Fibroblast of lung (primary cell): ENCODE measurements at regions not wholly inside any gene's neighbourhood (a gene's known extent, or its start where the extent isn't known, plus 50 kb on each side); places are given as distances from the start of the nearest gene placed in this dataset.

Experiments
- DNase-seq, 2 donors: peaks; one replicate each; pipeline versions ENCODE4 v3.0.0 to v3.0.0-alpha.2; 2010; ENCODE audit warnings: low read depth in 2 of 2
- H2AFZ ChIP-seq: 2 replicates; pipeline ENCODE4 v1.5.1; 2012; ENCODE audit warnings: low read length, control low read depth, inconsistent platforms
- H3K27ac ChIP-seq: 2 replicates; pipeline ENCODE4 v1.5.1; 2011; ENCODE audit warnings: low read length, control low read depth; ENCODE audit not compliant: insufficient read depth
- H3K27me3 ChIP-seq: 2 replicates; pipeline ENCODE4 v1.5.1; 2011; ENCODE audit warnings: mild to moderate bottlenecking, low read length; ENCODE audit not compliant: control insufficient read depth, insufficient read depth
- H3K36me3 ChIP-seq: 2 replicates; pipeline ENCODE4 v1.5.1; 2011; ENCODE audit warnings: low read length; ENCODE audit not compliant: control insufficient read depth, insufficient read depth
- H3K4me1 ChIP-seq: 2 replicates; pipeline ENCODE4 v1.5.1; 2011; ENCODE audit warnings: low read length; ENCODE audit not compliant: control insufficient read depth, insufficient read depth; ENCODE audit errors: extremely low read depth
- H3K4me2 ChIP-seq: 2 replicates; pipeline ENCODE4 v1.5.1; 2011; ENCODE audit warnings: low read length, control low read depth; ENCODE audit not compliant: insufficient read depth; ENCODE audit errors: extremely low read depth
- H3K4me3 ChIP-seq, 4 experiments: fragments of 200-600 bp in 1 of 4; sonication (generic) in 1 of 4; replicated peaks in 1 of 4; 2 replicates each; pipeline ENCODE4 v1.5.1; 2011 to 2016; ENCODE audit warnings: low read length in 4 of 4, low read depth in 3 of 4, mild to moderate bottlenecking in 3 of 4, control low read depth in 2 of 4, inconsistent platforms in 1 of 4, mixed read lengths in 1 of 4; ENCODE audit not compliant: insufficient read depth in 1 of 4; ENCODE audit errors: control extremely low read depth in 1 of 4
- H3K79me2 ChIP-seq: 2 replicates; pipeline ENCODE4 v1.5.1; 2012; ENCODE audit warnings: mild to moderate bottlenecking, low read length, inconsistent platforms; ENCODE audit not compliant: control insufficient read depth, insufficient read depth
- H3K9ac ChIP-seq: 2 replicates; pipeline ENCODE4 v1.5.1; 2011; ENCODE audit warnings: mild to moderate bottlenecking, low read length, control low read depth; ENCODE audit not compliant: insufficient read depth
- H3K9me3 ChIP-seq: 2 replicates; pipeline ENCODE4 v1.5.1; 2012; ENCODE audit warnings: low read depth, low read length; ENCODE audit not compliant: control insufficient read depth, insufficient read depth
- H4K20me1 ChIP-seq: 2 replicates; pipeline ENCODE4 v1.5.1; 2011; ENCODE audit warnings: low read length; ENCODE audit not compliant: control insufficient read depth, insufficient read depth; ENCODE audit errors: extremely low read depth
- EZH2 ChIP-seq: IDR thresholded peaks from 2 replicates; pipeline ENCODE4 v1.5.1; 2012; ENCODE audit warnings: low read length, control low read depth, mild to moderate bottlenecking; ENCODE audit errors: missing control alignments
- TF ChIP-seq, protein P1 (sequence below), 2 donors: IDR thresholded peaks in 1 of 2; conservative IDR thresholded peaks in 1 of 2; 1 replicate in 1 of 2; 2 replicates in 1 of 2; pipeline ENCODE4 v1.5.1; 2011 to 2012; ENCODE audit warnings: low read length in 2 of 2, control low read depth in 1 of 2, inconsistent platforms in 1 of 2, low read depth in 1 of 2, mild to moderate bottlenecking in 1 of 2

DNA sequence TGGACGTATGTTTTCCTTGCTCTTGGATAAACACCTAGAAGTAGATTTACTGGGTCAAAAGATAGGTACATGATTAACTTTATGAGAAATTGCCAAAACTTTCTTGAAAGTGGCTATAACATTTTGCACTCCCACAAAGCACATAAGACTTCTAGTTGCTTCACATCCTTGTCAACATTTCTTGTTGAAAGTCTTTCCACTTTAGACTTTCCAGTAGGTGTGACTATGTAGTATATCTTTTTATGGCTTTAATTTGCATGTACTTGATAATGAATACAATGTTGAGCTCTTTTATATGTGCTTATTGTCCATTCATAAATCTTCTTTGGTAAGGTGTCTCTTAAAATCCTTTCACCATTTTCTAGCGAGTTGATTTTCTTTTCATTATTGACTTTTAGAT lies 241.2 kb upstream of the RPL38 start:
- Histone ChIP-seq H3K79me2 (no peaks in the 10 kb centered on the region), H3K4me2 (no peak overlapping the region), H2AFZ (no peak overlapping the region), H3K36me3 (no peaks in the 10 kb centered on the region), H3K9me3 (no peaks in the 10 kb centered on the region), H3K4me1 (no peaks in the 10 kb centered on the region), H3K4me3 (no peak overlapping the region), H3K27me3 (no peaks in the 10 kb centered on the region), H4K20me1 (no peaks in the 10 kb centered on the region), H3K9ac (no peak overlapping the region), H3K27ac (no peak overlapping the region)
- no peak for DNase-seq
- TF ChIP-seq, protein P1, sequence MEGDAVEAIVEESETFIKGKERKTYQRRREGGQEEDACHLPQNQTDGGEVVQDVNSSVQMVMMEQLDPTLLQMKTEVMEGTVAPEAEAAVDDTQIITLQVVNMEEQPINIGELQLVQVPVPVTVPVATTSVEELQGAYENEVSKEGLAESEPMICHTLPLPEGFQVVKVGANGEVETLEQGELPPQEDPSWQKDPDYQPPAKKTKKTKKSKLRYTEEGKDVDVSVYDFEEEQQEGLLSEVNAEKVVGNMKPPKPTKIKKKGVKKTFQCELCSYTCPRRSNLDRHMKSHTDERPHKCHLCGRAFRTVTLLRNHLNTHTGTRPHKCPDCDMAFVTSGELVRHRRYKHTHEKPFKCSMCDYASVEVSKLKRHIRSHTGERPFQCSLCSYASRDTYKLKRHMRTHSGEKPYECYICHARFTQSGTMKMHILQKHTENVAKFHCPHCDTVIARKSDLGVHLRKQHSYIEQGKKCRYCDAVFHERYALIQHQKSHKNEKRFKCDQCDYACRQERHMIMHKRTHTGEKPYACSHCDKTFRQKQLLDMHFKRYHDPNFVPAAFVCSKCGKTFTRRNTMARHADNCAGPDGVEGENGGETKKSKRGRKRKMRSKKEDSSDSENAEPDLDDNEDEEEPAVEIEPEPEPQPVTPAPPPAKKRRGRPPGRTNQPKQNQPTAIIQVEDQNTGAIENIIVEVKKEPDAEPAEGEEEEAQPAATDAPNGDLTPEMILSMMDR (conservative IDR thresholded peaks at IDR 0.05 in 1 of 2, IDR thresholded peaks at IDR 0.05 in 1 of 2; ENCODE audit: low read depth in 1 of 2, low read length in 2 of 2), result no peak
- TF ChIP-seq EZH2, result no peak

DNA sequence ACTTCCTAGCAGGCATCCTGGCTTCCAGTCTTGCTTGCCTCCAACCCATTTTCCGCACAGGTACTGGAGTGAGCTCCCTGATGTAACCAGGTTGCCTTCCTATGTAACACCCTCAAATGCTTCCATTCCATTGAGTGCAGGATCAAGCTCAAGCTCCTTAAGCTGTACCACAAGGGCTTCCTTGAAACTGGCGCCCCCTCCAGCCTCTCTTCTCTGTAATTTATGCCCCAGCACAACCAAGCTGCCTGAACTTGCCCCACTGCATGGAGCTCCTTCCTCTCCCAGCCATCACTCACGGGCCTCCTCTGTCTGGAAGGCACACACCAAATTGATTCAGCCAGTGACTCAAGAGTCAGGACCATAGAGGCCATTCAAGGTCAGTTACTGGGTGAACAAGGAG lies 234.8 kb upstream of the RPL38 start:
- Histone ChIP-seq H2AFZ (no peak overlapping the region), H3K4me2 (no peak overlapping the region), H3K9me3 (no peaks in the 10 kb centered on the region), H4K20me1 (no peaks in the 10 kb centered on the region), H3K79me2 (no peaks in the 10 kb centered on the region), H3K36me3 (no peaks in the 10 kb centered on the region), H3K4me1 (no peaks in the 10 kb centered on the region), H3K27me3 (no peaks in the 10 kb centered on the region), H3K9ac (no peak overlapping the region), H3K4me3 (no peak overlapping the region), H3K27ac (no peak overlapping the region)
- DNase-seq, result no peak
- TF ChIP-seq, protein P1 (conservative IDR thresholded peaks at IDR 0.05 in 1 of 2, IDR thresholded peaks at IDR 0.05 in 1 of 2; ENCODE audit: low read depth in 1 of 2, low read length in 2 of 2), result no peak
- TF ChIP-seq EZH2, result no peak

DNA sequence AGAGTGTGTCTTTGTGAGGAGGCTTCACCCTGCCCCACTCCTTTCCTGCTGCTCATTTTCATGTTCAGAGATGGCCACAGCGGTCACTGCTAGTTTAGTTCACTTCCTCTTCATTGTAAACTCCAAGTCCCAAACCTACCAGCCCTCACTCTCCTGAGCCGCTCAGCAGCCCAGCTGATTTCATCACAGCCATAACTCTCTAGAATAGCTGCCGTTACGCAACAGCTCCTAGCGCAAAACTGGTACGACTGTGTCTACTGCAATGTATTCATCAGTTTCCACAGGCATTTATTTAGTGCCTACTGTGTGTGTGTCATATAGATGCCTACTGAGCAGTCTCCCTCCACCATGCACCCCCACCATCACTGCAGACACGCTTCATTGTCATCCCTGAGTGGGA lies 233.5 kb upstream of the RPL38 start:
- no peaks in the 10 kb centered on the region for H3K9me3 ChIP-seq
- H2AFZ ChIP-seq, result no peak overlapping the region
- no peak for DNase-seq
- TF ChIP-seq EZH2, result no peak
- TF ChIP-seq, protein P1 (conservative IDR thresholded peaks at IDR 0.05 in 1 of 2, IDR thresholded peaks at IDR 0.05 in 1 of 2; ENCODE audit: low read depth in 1 of 2, low read length in 2 of 2), result no peak
- H3K4me3 ChIP-seq, result no peak overlapping the region
- H3K79me2 ChIP-seq, result no peaks in the 10 kb centered on the region
- no peak overlapping the region for H3K9ac ChIP-seq
- H3K36me3 ChIP-seq, result no peaks in the 10 kb centered on the region
- H3K4me1 ChIP-seq, result no peaks in the 10 kb centered on the region
- H3K27ac ChIP-seq, result no peak overlapping the region
- H3K27me3 ChIP-seq, result no peaks in the 10 kb centered on the region
- no peak overlapping the region for H3K4me2 ChIP-seq
- H4K20me1 ChIP-seq, result no peaks in the 10 kb centered on the region
